Endothelial cell of umbilical vein (primary cell): ENCODE measurements at regions not wholly inside any gene's neighbourhood (a gene's known extent, or its start where the extent isn't known, plus 50 kb on each side); places are given as distances from the start of the nearest gene placed in this dataset.

Experiments
- BruUV-seq: library from RNA; stranded (reverse); fragments of 400-500 nt; replicated peaks from 2 replicates; lab custom pipeline; 2021; lab: Mats Ljungman, UMichigan
- CTCF ChIA-PET: fragments of 300-600, 350-600 bp; sonication (Branson Sonifier 250); formaldehyde crosslinking; loops from one replicate; lab custom pipeline; 2021; ENCODE audit warnings: antibody characterized with exemption, inconsistent platforms; lab: Charles Lee
- POLR2A ChIA-PET: fragments of 300-600, 350-600 bp; sonication (Branson Sonifier 250); formaldehyde crosslinking; loops from one replicate; lab custom pipeline; 2021; ENCODE audit warnings: antibody characterized with exemption, inconsistent platforms; lab: Charles Lee
- DNase-seq: peaks from one replicate; pipeline ENCODE4 v3.0.0-alpha.2; 2011; ENCODE audit warnings: low read depth, low spot score
- FAIRE-seq: peaks from 2 replicates; lab custom pipeline; 2011; peaks lifted over from hg19 to GRCh38; lab: Jason Lieb, UNC
- H2AFZ ChIP-seq: 2 replicates; pipeline ENCODE4 v1.6.0; 2012; ENCODE audit warnings: low read depth, low read length, control low read depth, inconsistent platforms
- H3K27ac ChIP-seq: 2 replicates; pipeline ENCODE4 v1.5.1; 2011; ENCODE audit warnings: low read depth, mild to moderate bottlenecking, control low read depth, low read length, moderate library complexity; ENCODE audit not compliant: insufficient read depth
- H3K27me3 ChIP-seq, 2 experiments: 2 replicates each; pipeline versions ENCODE4 v1.6.0 to v1.6.1; 2011; ENCODE audit warnings: low read length in 2 of 2, mixed read lengths in 1 of 2; ENCODE audit not compliant: control insufficient read depth in 2 of 2, insufficient read depth in 2 of 2
- H3K36me3 ChIP-seq, 2 experiments: 2 replicates in 1 of 2; 3 replicates in 1 of 2; pipeline ENCODE4 v1.5.1; 2011; ENCODE audit warnings: low read length in 2 of 2, mild to moderate bottlenecking in 1 of 2, moderate library complexity in 1 of 2; ENCODE audit not compliant: control insufficient read depth in 2 of 2, insufficient read depth in 2 of 2; ENCODE audit errors: extremely low read depth in 1 of 2
- H3K4me1 ChIP-seq: 3 replicates; pipeline ENCODE4 v1.5.1; 2011; ENCODE audit warnings: mild to moderate bottlenecking, low read length; ENCODE audit not compliant: control insufficient read depth, insufficient read depth; ENCODE audit errors: extremely low read depth
- H3K4me2 ChIP-seq: 2 replicates; pipeline ENCODE4 v1.6.1; 2011; ENCODE audit warnings: low read length, control low read depth, mixed read lengths; ENCODE audit not compliant: insufficient read depth
- H3K4me3 ChIP-seq, 3 experiments: fragments of 200-600 bp in 1 of 3; sonication (generic), shearing (Covaris generic) in 1 of 3; replicated peaks in 1 of 3; 2 replicates each; pipeline ENCODE4 v1.5.1; 2011 to 2016; ENCODE audit warnings: control low read depth in 3 of 3, low read length in 3 of 3, mild to moderate bottlenecking in 2 of 3, inconsistent platforms in 1 of 3, low read depth in 1 of 3, moderate library complexity in 1 of 3; ENCODE audit not compliant: insufficient read depth in 1 of 3
- H3K79me2 ChIP-seq: 2 replicates; pipeline ENCODE4 v1.6.0; 2012; ENCODE audit warnings: low read length, inconsistent platforms; ENCODE audit not compliant: control insufficient read depth, insufficient read depth
- H3K9ac ChIP-seq: replicated peaks from 2 replicates; pipeline ENCODE3; 2011; ENCODE audit warnings: low read length, control low read depth; ENCODE audit not compliant: insufficient read depth; ENCODE audit errors: extremely low read depth
- H3K9me1 ChIP-seq: replicated peaks from 3 replicates; pipeline ENCODE4 v1.6.0; 2011; ENCODE audit warnings: mild to moderate bottlenecking, low read length; ENCODE audit not compliant: control insufficient read depth, insufficient read depth; ENCODE audit errors: extremely low read depth
- H3K9me3 ChIP-seq: replicated peaks from 2 replicates; pipeline ENCODE4 v1.5.1; 2012; ENCODE audit warnings: low read length, inconsistent platforms; ENCODE audit not compliant: control insufficient read depth, insufficient read depth
- H4K20me1 ChIP-seq: replicated peaks from 2 replicates; pipeline ENCODE3; 2011; ENCODE audit warnings: mild to moderate bottlenecking, low read length; ENCODE audit not compliant: control insufficient read depth, insufficient read depth; ENCODE audit errors: extremely low read depth
- EZH2 ChIP-seq: IDR thresholded peaks from 2 replicates; pipeline ENCODE4 v1.6.1; 2012; ENCODE audit warnings: borderline replicate concordance, low read depth, mild to moderate bottlenecking, moderate library complexity, low read length, inconsistent platforms; ENCODE audit not compliant: severe bottlenecking
- FOS ChIP-seq: IDR thresholded peaks from 2 replicates; pipeline ENCODE4 v1.6.1; 2011; ENCODE audit warnings: mild to moderate bottlenecking, low read length, moderate library complexity, borderline replicate concordance; ENCODE audit not compliant: insufficient read depth
- GATA2 ChIP-seq: IDR thresholded peaks from 2 replicates; pipeline ENCODE4 v1.7.0; 2011; ENCODE audit warnings: low read depth, mild to moderate bottlenecking, moderate library complexity, mixed read lengths, low read length; ENCODE audit not compliant: insufficient read length, insufficient read depth
- JUN ChIP-seq: IDR thresholded peaks from 2 replicates; pipeline ENCODE4 v1.6.1; 2011; ENCODE audit warnings: borderline replicate concordance, low read depth; ENCODE audit not compliant: insufficient read length, insufficient read depth
- MAX ChIP-seq: IDR thresholded peaks from 2 replicates; pipeline ENCODE4 v1.6.1; 2011; ENCODE audit not compliant: insufficient read depth, insufficient read length
- MYC ChIP-seq: IDR thresholded peaks from one replicate; pipeline ENCODE4 v1.6.1; 2011; ENCODE audit warnings: mild to moderate bottlenecking, low read depth, low read length
- POLR2A ChIP-seq: IDR thresholded peaks from 2 replicates; pipeline ENCODE4 v1.6.1; 2012; ENCODE audit warnings: low read depth, mild to moderate bottlenecking, control low read depth, low read length
- POLR2AphosphoS5 ChIP-seq: IDR thresholded peaks from 2 replicates; pipeline ENCODE4 v1.6.1; 2012; ENCODE audit warnings: low read depth, mild to moderate bottlenecking, control low read depth, low read length, moderate library complexity; ENCODE audit not compliant: insufficient read depth
- dilution Hi-C: fragments of 300-500 bp; cut with MboI; formaldehyde crosslinking; loops from one replicate; pipeline ENCODE4 v1.15.0; 2019; ENCODE audit warnings: low sequenced_read_pairs; ENCODE audit not compliant: extremely low pct_ligation_motif_present
- intact Hi-C: fragments of 100-400 bp; cut with micrococcal nuclease; formaldehyde crosslinking; loops from one replicate; pipeline ENCODE4 v1.10.0; 2022
- TF ChIP-seq, protein P1 (sequence below), 2 donors: IDR thresholded peaks; 1 replicate in 1 of 2; 2 replicates in 1 of 2; pipeline ENCODE4 v1.5.1; 2011; ENCODE audit warnings: low read length in 2 of 2, mild to moderate bottlenecking in 2 of 2, moderate library complexity in 2 of 2, control low read depth in 1 of 2, inconsistent platforms in 1 of 2, low read depth in 1 of 2; ENCODE audit not compliant: insufficient read depth in 1 of 2; ENCODE audit errors: extremely low read depth in 1 of 2

- Histone ChIP-seq H4K20me1 (no peaks in the 10 kb centered on the region), H3K9me3 (peaks cover 10% of the 10 kb centered on the region), H3K9me1 (no peaks in the 10 kb centered on the region), H2AFZ (no peak overlapping the region), H3K4me3 (no peak overlapping the region), H3K27me3 (no peaks in the 10 kb centered on the region), H3K79me2 (no peaks in the 10 kb centered on the region), H3K36me3 (no peaks in the 10 kb centered on the region), H3K4me1 (no peaks in the 10 kb centered on the region), H3K27ac (no peak overlapping the region), H3K9ac (no peak overlapping the region), H3K4me2 (no peak overlapping the region)
- no peak for DNase-seq
- intact Hi-C loops = no loop called here
- ChIA-PET CTCF (no interaction called here), POLR2A (no interaction called here)
- no TSS peak for BruUV-seq
- dilution Hi-C loops = no loop called here
- FAIRE-seq = no peak
- TF ChIP-seq, protein P1, sequence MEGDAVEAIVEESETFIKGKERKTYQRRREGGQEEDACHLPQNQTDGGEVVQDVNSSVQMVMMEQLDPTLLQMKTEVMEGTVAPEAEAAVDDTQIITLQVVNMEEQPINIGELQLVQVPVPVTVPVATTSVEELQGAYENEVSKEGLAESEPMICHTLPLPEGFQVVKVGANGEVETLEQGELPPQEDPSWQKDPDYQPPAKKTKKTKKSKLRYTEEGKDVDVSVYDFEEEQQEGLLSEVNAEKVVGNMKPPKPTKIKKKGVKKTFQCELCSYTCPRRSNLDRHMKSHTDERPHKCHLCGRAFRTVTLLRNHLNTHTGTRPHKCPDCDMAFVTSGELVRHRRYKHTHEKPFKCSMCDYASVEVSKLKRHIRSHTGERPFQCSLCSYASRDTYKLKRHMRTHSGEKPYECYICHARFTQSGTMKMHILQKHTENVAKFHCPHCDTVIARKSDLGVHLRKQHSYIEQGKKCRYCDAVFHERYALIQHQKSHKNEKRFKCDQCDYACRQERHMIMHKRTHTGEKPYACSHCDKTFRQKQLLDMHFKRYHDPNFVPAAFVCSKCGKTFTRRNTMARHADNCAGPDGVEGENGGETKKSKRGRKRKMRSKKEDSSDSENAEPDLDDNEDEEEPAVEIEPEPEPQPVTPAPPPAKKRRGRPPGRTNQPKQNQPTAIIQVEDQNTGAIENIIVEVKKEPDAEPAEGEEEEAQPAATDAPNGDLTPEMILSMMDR (IDR thresholded peaks at IDR 0.05; ENCODE audit: extremely low read depth in 1 of 2, insufficient read depth in 1 of 2, low read depth in 1 of 2, low read length in 2 of 2) = no peak
- TF ChIP-seq POLR2A (no peak), EZH2 (no peak), FOS (no peak), MAX (no peak), JUN (no peak), POLR2AphosphoS5 (no peak), MYC (no peak), GATA2 (no peak)
Observed at GRCh38 chr18:78776706-78777285, 202.8 kb upstream of the SALL3 start.
